HPDE6-E6E7 (cell line): ENCODE measurements at regions not wholly inside any gene's neighbourhood (a gene's known extent, or its start where the extent isn't known, plus 50 kb on each side); places are given as distances from the start of the nearest gene placed in this dataset.

Experiments
- DNase-seq: peaks from one replicate; pipeline ENCODE4 v3.0.0; 2011; ENCODE audit warnings: missing footprints; ENCODE audit errors: extremely low spot score

GRCh38 chr5:59959330-59959729 lies 65.8 kb upstream of the PDE4D start:
- DNase-seq = no peak

GRCh38 chr5:59956130-59956783 lies 62.7 kb upstream of the PDE4D start:
- no peak for DNase-seq

- no peak for DNase-seq
Observed at GRCh38 chr5:59955241-59955640, 61.7 kb upstream of the PDE4D start.

- DNase-seq = no peak
Observed at GRCh38 chr5:59943452-59944113, 50.1 kb upstream of the PDE4D start.
